Gastrocnemius medialis (tissue), 4 donors: ENCODE measurements at regions not wholly inside any gene's neighbourhood (a gene's known extent, or its start where the extent isn't known, plus 50 kb on each side); places are given as distances from the start of the nearest gene placed in this dataset.

ENCODE experiments used
- POLR2A ChIP-seq, 2 donors: fragments of 450-650 bp; IDR thresholded peaks; one replicate each; pipeline ENCODE4 v1.6.1; 2017; ENCODE audit warnings: antibody characterized with exemption in 2 of 2, mild to moderate bottlenecking in 2 of 2, moderate library complexity in 2 of 2
- TF ChIP-seq, protein P1 (sequence below), 5 experiments: fragments of 450-650 bp in 3 of 5; fragments of 200-600 bp in 2 of 5; sonication (generic) in 2 of 5; IDR thresholded peaks in 4 of 5; conservative IDR thresholded peaks in 1 of 5; 1 replicate in 4 of 5; 2 replicates in 1 of 5; pipeline ENCODE4 v1.5.1; 2016 to 2019; ENCODE audit warnings: antibody characterized with exemption in 5 of 5, mild to moderate bottlenecking in 3 of 5, moderate library complexity in 3 of 5

DNA sequence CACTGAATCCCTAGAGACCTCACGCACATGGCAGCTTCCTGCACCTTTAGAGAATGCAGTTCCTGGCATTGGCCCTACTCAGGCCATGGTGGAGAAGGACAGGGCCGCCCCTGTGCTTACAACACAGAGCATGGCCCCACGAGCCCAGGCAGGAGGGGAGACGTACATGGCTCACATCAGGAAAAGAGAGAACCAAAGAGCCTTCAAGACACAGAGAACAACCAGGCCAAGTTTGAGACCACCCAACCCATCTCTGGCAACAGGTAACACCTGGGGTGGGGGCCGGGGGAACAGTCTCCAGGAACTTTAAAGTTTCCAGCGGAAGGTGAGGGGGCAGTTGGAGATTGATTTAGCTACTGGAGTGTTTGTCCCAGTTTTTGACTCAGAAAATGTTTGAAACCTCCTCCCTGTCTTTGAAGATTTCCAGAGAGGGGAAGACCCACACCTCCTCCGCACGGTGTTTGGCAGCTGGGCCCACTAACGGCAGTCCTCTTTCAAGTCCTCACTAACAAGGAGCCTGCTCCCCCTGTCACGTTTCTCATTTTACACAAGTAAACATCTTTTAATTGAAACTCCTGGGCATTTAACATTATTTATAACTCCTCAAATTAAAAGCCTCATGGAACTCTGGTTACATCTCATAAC is 1423.8 kb downstream of the TBC1D22A start:
- TF ChIP-seq, protein P1, sequence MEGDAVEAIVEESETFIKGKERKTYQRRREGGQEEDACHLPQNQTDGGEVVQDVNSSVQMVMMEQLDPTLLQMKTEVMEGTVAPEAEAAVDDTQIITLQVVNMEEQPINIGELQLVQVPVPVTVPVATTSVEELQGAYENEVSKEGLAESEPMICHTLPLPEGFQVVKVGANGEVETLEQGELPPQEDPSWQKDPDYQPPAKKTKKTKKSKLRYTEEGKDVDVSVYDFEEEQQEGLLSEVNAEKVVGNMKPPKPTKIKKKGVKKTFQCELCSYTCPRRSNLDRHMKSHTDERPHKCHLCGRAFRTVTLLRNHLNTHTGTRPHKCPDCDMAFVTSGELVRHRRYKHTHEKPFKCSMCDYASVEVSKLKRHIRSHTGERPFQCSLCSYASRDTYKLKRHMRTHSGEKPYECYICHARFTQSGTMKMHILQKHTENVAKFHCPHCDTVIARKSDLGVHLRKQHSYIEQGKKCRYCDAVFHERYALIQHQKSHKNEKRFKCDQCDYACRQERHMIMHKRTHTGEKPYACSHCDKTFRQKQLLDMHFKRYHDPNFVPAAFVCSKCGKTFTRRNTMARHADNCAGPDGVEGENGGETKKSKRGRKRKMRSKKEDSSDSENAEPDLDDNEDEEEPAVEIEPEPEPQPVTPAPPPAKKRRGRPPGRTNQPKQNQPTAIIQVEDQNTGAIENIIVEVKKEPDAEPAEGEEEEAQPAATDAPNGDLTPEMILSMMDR (IDR thresholded peaks at IDR 0.05 in 4 of 5, conservative IDR thresholded peaks at IDR 0.05 in 1 of 5), result no peak
- no peak for TF ChIP-seq POLR2A (IDR thresholded peaks at IDR 0.05)
